Erythroblast (primary cell): ENCODE measurements at regions not wholly inside any gene's neighbourhood (a gene's known extent, or its start where the extent isn't known, plus 50 kb on each side); places are given as distances from the start of the nearest gene placed in this dataset.

ENCODE experiments used
- GATA1 ChIP-seq: IDR thresholded peaks from 2 replicates; pipeline ENCODE4 v1.6.1; 2011; ENCODE audit warnings: low read depth, mild to moderate bottlenecking, control low read depth, low read length, moderate library complexity
- POLR2A ChIP-seq: IDR thresholded peaks from 2 replicates; pipeline ENCODE4 v1.6.1; 2011; ENCODE audit warnings: mild to moderate bottlenecking, low read length

GRCh38 chr7:112699725-112700513 lies 90.3 kb downstream of the TMEM168 start:
- TF ChIP-seq POLR2A (no peak), GATA1 (no peak)
